B cell (primary cell): ENCODE measurements at regions not wholly inside any gene's neighbourhood (a gene's known extent, or its start where the extent isn't known, plus 50 kb on each side); places are given as distances from the start of the nearest gene placed in this dataset.

Experiments
- ATAC-seq: fragments of 200-7000 bp; cut with Tn5 transposase; one replicate; pipeline ENCODE4 v1.10.0; 2021; ENCODE audit warnings: low read depth, mild to moderate bottlenecking, moderate number of reproducible peaks, moderate library complexity
- CTCF ChIA-PET: fragments of 350-600 bp; sonication (Branson Sonifier 250); formaldehyde crosslinking; loops from one replicate; lab custom pipeline; 2021; ENCODE audit warnings: antibody characterized with exemption, inconsistent platforms; lab: Charles Lee
- POLR2A ChIA-PET: fragments of 350-600 bp; sonication (Branson Sonifier 250); formaldehyde crosslinking; loops from one replicate; lab custom pipeline; 2021; ENCODE audit warnings: antibody characterized with exemption; lab: Charles Lee
- DNase-seq: peaks from one replicate; pipeline ENCODE4 v3.0.0; 2013
- H2AFZ ChIP-seq: 2 replicates; pipeline ENCODE4 v1.6.1; 2012; ENCODE audit warnings: mild to moderate bottlenecking, low read depth, low read length; ENCODE audit not compliant: insufficient read depth, poor library complexity, severe bottlenecking
- H3K27ac ChIP-seq, 2 donors: 1 replicate in 1 of 2; 2 replicates in 1 of 2; pipeline ENCODE4 v1.5.1; 2012 to 2013; ENCODE audit warnings: low read length in 2 of 2, mild to moderate bottlenecking in 2 of 2, moderate library complexity in 1 of 2
- H3K27me3 ChIP-seq, 4 experiments: fragments of 200-600 bp in 1 of 4; sonication (generic) in 1 of 4; replicated peaks in 1 of 4; 1 replicate in 2 of 4; 2 replicates in 2 of 4; pipeline versions ENCODE4 v1.6.1 to v1.7.0; 2013 to 2016; ENCODE audit warnings: low read length in 3 of 4, mild to moderate bottlenecking in 2 of 4, mixed read lengths in 1 of 4, moderate library complexity in 1 of 4; ENCODE audit not compliant: insufficient read depth in 4 of 4, control insufficient read depth in 3 of 4; ENCODE audit errors: control extremely low read depth in 1 of 4
- H3K36me3 ChIP-seq, 2 experiments: replicated peaks in 1 of 2; 1 replicate in 1 of 2; 2 replicates in 1 of 2; pipeline versions ENCODE4 v1.6.1 to v1.7.1; 2013; ENCODE audit warnings: low read length in 1 of 2; ENCODE audit not compliant: insufficient read depth in 2 of 2, control insufficient read depth in 1 of 2; ENCODE audit errors: control extremely low read depth in 1 of 2, extremely low read depth in 1 of 2
- H3K4me1 ChIP-seq, 2 donors: fragments of 200-600 bp in 1 of 2; sonication (generic) in 1 of 2; 1 replicate in 1 of 2; 2 replicates in 1 of 2; pipeline versions ENCODE4 v1.5.1 to v1.6.1; 2013 to 2017; ENCODE audit warnings: low read length in 2 of 2; ENCODE audit not compliant: control insufficient read depth in 2 of 2, insufficient read depth in 2 of 2
- H3K4me2 ChIP-seq: replicated peaks from 2 replicates; pipeline ENCODE3; 2012; ENCODE audit warnings: mild to moderate bottlenecking, low read depth, low read length; ENCODE audit not compliant: poor library complexity, severe bottlenecking
- H3K4me3 ChIP-seq, 5 experiments: fragments of 200-600 bp in 1 of 5; sonication (generic) in 1 of 5; 1 replicate in 3 of 5; 2 replicates in 2 of 5; pipeline versions ENCODE4 v1.5.1 to v1.7.0; 2011 to 2016; ENCODE audit warnings: low read length in 4 of 5, mild to moderate bottlenecking in 4 of 5, low read depth in 2 of 5, control low read depth in 1 of 5, moderate library complexity in 1 of 5; ENCODE audit not compliant: insufficient read depth in 1 of 5; ENCODE audit errors: control extremely low read depth in 1 of 5, extremely low read depth in 1 of 5
- H3K79me2 ChIP-seq: fragments of 200-600 bp; sonication (generic); one replicate; pipeline ENCODE4 v1.6.0; 2016; ENCODE audit warnings: low read length; ENCODE audit not compliant: control insufficient read depth, insufficient read depth
- H3K9ac ChIP-seq: fragments of 200-600 bp; sonication (generic); 2 replicates; pipeline ENCODE4 v1.6.1; 2017; ENCODE audit warnings: mild to moderate bottlenecking, low read length, moderate library complexity
- H3K9me3 ChIP-seq, 3 donors: one replicate each; pipeline versions ENCODE4 v1.6.1 to v1.7.1; 2013; ENCODE audit warnings: low read length in 2 of 3; ENCODE audit not compliant: control insufficient read depth in 2 of 3, insufficient read depth in 1 of 3; ENCODE audit errors: control extremely low read depth in 1 of 3
- H4K20me1 ChIP-seq: 2 replicates; pipeline ENCODE4 v1.6.0; 2012; ENCODE audit warnings: mild to moderate bottlenecking, low read length; ENCODE audit not compliant: insufficient read depth, control insufficient read depth, poor library complexity, severe bottlenecking
- H3K27ac Mint-ChIP-seq: one replicate; pipeline ENCODE4 v1.8.0; 2021; ENCODE audit warnings: mixed read lengths
- H3K27me3 Mint-ChIP-seq: one replicate; pipeline ENCODE4 v1.8.0; 2021; ENCODE audit warnings: mixed read lengths
- H3K4me1 Mint-ChIP-seq: one replicate; pipeline ENCODE4 v1.8.0; 2021; ENCODE audit warnings: mixed read lengths
- H3K4me3 Mint-ChIP-seq: one replicate; pipeline ENCODE4 v1.8.0; 2021; ENCODE audit warnings: mixed read lengths
- H3K9me3 Mint-ChIP-seq: one replicate; pipeline ENCODE4 v1.8.0; 2022; ENCODE audit warnings: mixed read lengths; ENCODE audit not compliant: insufficient read depth
- CTCF ChIP-seq: fragments of 200-600 bp; IDR thresholded peaks from one replicate; pipeline ENCODE4 v1.8.0; 2022; ENCODE audit warnings: antibody characterized with exemption, mild to moderate bottlenecking
- EZH2 ChIP-seq: IDR thresholded peaks from 2 replicates; pipeline ENCODE4 v1.6.1; 2012; ENCODE audit warnings: borderline replicate concordance, low read depth, mild to moderate bottlenecking, moderate library complexity, low read length; ENCODE audit not compliant: insufficient read depth, poor library complexity, severe bottlenecking
- WGBS: methylation state at CpG from one replicate; pipeline ENCODE4 v1.1.5; 2013; ENCODE audit warnings: missing lambda C conversion rate; ENCODE audit not compliant: insufficient coverage; 5-methylcytosine and 5-hydroxymethylcytosine counted together
- intact Hi-C: fragments of 100-400 bp; cut with micrococcal nuclease; formaldehyde crosslinking; loops from one replicate; pipeline ENCODE4 v1.10.0; 2022

DNA sequence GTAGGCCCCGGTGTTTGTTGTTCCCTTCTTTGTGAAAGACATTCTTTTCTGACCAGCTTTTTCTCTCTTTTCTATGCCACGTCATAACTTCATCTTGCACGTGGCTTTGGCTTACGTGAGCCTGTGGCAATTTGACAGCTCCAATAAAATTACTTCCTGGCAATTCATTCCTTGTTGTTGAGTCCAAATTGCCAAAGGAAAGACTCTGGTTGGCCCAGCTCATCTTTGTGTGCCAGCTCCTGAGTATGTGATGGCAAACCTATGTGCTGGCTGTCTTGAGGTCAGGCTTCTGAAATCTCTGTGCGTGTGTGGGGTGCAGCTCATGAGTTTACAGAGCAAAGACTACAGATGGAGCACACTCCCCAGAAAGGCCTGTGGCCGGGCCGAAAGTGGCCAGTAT, 272.5 kb upstream of the SGK1 start:
- H3K79me2 ChIP-seq = no peaks in the 10 kb centered on the region
- no peaks in the 10 kb centered on the region for H3K4me1 ChIP-seq
- 100% methylated on average over 3 of the region's 7 CpGs for WGBS
- H3K27me3 ChIP-seq = no peaks in the 10 kb centered on the region
- no peak overlapping the region for H3K27ac ChIP-seq
- CTCF ChIA-PET = no interaction called here
- no peaks in the 10 kb centered on the region for H3K4me1 Mint-ChIP-seq
- H3K27me3 Mint-ChIP-seq = no peaks in the 10 kb centered on the region
- H3K4me2 ChIP-seq = no peak overlapping the region
- no peak overlapping the region for H2AFZ ChIP-seq
- intact Hi-C loops = no loop called here
- no peaks in the 10 kb centered on the region for H4K20me1 ChIP-seq
- no peak for TF ChIP-seq CTCF
- TF ChIP-seq EZH2 = no peak
- no peak overlapping the region for H3K9ac ChIP-seq
- no peak overlapping the region for H3K4me3 ChIP-seq
- no peak overlapping the region for H3K4me3 Mint-ChIP-seq
- DNase-seq (no peak), ATAC-seq (no peak)
- no peaks in the 10 kb centered on the region for H3K9me3 Mint-ChIP-seq
- H3K36me3 ChIP-seq = no peaks in the 10 kb centered on the region
- POLR2A ChIA-PET = interaction anchor here (0.6 kb wide), 1 partner anchor 1544 kb away, joined by 7 read pairs; no protein-coding TSS in a partner anchor
- no peak overlapping the region for H3K27ac Mint-ChIP-seq
- H3K9me3 ChIP-seq = no peaks in the 10 kb centered on the region

DNA sequence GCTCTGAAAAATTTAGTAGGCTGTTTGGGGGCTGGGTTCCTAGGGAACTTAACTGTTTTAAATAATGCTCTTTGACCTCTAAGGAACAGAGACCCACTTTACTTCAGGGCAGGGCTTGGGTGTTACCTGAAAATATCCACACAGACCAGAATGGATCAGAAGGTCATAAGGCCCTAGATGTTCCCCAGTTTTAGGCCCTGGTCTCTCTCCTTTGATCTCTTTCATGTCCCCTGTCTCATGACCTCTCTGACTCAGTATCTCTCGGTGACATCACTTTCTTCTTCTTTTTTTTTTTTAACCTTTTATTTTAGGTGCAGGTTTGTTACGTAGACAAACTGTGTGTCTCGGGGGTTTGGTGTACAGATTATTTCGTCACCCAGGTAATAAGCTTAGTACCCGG, 272.1 kb upstream of the SGK1 start:
- Mint-ChIP-seq H3K27me3 (no peaks in the 10 kb centered on the region), H3K27ac (no peak overlapping the region), H3K4me3 (no peak overlapping the region), H3K4me1 (no peaks in the 10 kb centered on the region), H3K9me3 (no peaks in the 10 kb centered on the region)
- Histone ChIP-seq H3K27me3 (no peaks in the 10 kb centered on the region), H3K27ac (no peak overlapping the region), H3K36me3 (no peaks in the 10 kb centered on the region), H3K9ac (no peak overlapping the region), H3K9me3 (no peaks in the 10 kb centered on the region), H3K4me1 (no peaks in the 10 kb centered on the region), H3K4me3 (no peak overlapping the region), H4K20me1 (no peaks in the 10 kb centered on the region), H3K79me2 (no peaks in the 10 kb centered on the region), H2AFZ (no peak overlapping the region), H3K4me2 (no peak overlapping the region)
- ChIA-PET POLR2A (no interaction called here), CTCF (no interaction called here)
- WGBS = no CpG with 5 or more reads among the region's 5 CpGs
- ATAC-seq (no peak), DNase-seq (no peak)
- TF ChIP-seq CTCF (no peak), EZH2 (no peak)
- intact Hi-C loops = no loop called here
